Neural cell (in vitro differentiated cells): ENCODE measurements at regions not wholly inside any gene's neighbourhood (a gene's known extent, or its start where the extent isn't known, plus 50 kb on each side); places are given as distances from the start of the nearest gene placed in this dataset.

Experiments used
- H2AFZ ChIP-seq: fragments of 200-600, 300-800 bp; sonication (generic), shearing (Covaris generic); 2 replicates; pipeline ENCODE4 v1.6.0; 2014; ENCODE audit warnings: low read depth, mild to moderate bottlenecking, antibody characterized with exemption, low read length, moderate library complexity
- H3F3A ChIP-seq: fragments of 200-600 bp; shearing (Covaris generic); 2 replicates; pipeline ENCODE4 v1.6.1; 2016; ENCODE audit warnings: mild to moderate bottlenecking, moderate library complexity, mixed read lengths, antibody characterized with exemption, low read length; ENCODE audit not compliant: insufficient read depth, poor library complexity, severe bottlenecking
- H3K27ac ChIP-seq: fragments of 200-600, 300-800 bp; sonication (generic), shearing (Covaris generic); 2 replicates; pipeline ENCODE4 v1.5.1; 2014; ENCODE audit warnings: mild to moderate bottlenecking, low read length, moderate library complexity
- H3K27me3 ChIP-seq: fragments of 300-800, 200-600 bp; sonication (generic), shearing (Covaris generic); 2 replicates; pipeline ENCODE4 v1.6.0; 2014; ENCODE audit warnings: mild to moderate bottlenecking, low read depth, low read length, moderate library complexity; ENCODE audit not compliant: insufficient read depth
- H3K36me3 ChIP-seq: fragments of 300-800, 200-600 bp; sonication (generic), shearing (Covaris generic); 2 replicates; pipeline ENCODE4 v1.5.1; 2014; ENCODE audit warnings: mild to moderate bottlenecking, antibody characterized with exemption, low read length, moderate library complexity; ENCODE audit not compliant: insufficient read depth
- H3K4me2 ChIP-seq: fragments of 300-800, 200-600 bp; sonication (generic), shearing (Covaris generic); 2 replicates; pipeline ENCODE4 v1.6.0; 2014; ENCODE audit warnings: mild to moderate bottlenecking, low read length
- H3K4me3 ChIP-seq: fragments of 300-800, 200-600 bp; sonication (generic), shearing (Covaris generic); 2 replicates; pipeline ENCODE4 v1.5.1; 2014; ENCODE audit warnings: mild to moderate bottlenecking, low read length, moderate library complexity
- H3K79me2 ChIP-seq: fragments of 200-600 bp; shearing (Covaris generic); replicated peaks from 2 replicates; pipeline ENCODE4 v1.6.0; 2014; ENCODE audit warnings: mild to moderate bottlenecking, low read length, moderate library complexity; ENCODE audit not compliant: insufficient read depth
- H3K9ac ChIP-seq: fragments of 300-800, 200-600 bp; sonication (generic), shearing (Covaris generic); 2 replicates; pipeline ENCODE4 v1.6.1; 2016; ENCODE audit warnings: mild to moderate bottlenecking, low read length, mixed read lengths
- H3K9me2 ChIP-seq: fragments of 200-600 bp; shearing (Covaris generic); 2 replicates; pipeline ENCODE4 v1.6.1; 2016; ENCODE audit warnings: mild to moderate bottlenecking, low read length, mixed read lengths; ENCODE audit not compliant: insufficient read depth
- H3K9me3 ChIP-seq: fragments of 200-600, 300-800 bp; sonication (generic), shearing (Covaris generic); 2 replicates; pipeline ENCODE4 v1.6.1; 2016; ENCODE audit warnings: mild to moderate bottlenecking, mixed run types, low read length, moderate library complexity, mixed read lengths
- H4K20me1 ChIP-seq: fragments of 200-600 bp; shearing (Covaris generic); 2 replicates; pipeline ENCODE4 v1.6.1; 2016; ENCODE audit warnings: mild to moderate bottlenecking, mixed run types; ENCODE audit not compliant: insufficient read depth
- CTCF ChIP-seq: fragments of 450-650 bp; IDR thresholded peaks from 2 replicates; pipeline ENCODE4 v1.5.1; 2014; ENCODE audit warnings: antibody characterized with exemption, mild to moderate bottlenecking, moderate library complexity; ENCODE audit not compliant: poor library complexity, severe bottlenecking
- EP300 ChIP-seq: fragments of 450-650 bp; conservative IDR thresholded peaks from 2 replicates; pipeline ENCODE4 v1.6.1; 2014; ENCODE audit warnings: antibody characterized with exemption, mild to moderate bottlenecking, moderate library complexity; ENCODE audit not compliant: poor library complexity, severe bottlenecking
- EZH2 ChIP-seq: fragments of 200-600, 300-800 bp; shearing (Covaris generic), sonication (generic); IDR thresholded peaks from 2 replicates; pipeline ENCODE4 v1.6.1; 2014; ENCODE audit warnings: antibody characterized with exemption, low read length, borderline replicate concordance, mild to moderate bottlenecking; ENCODE audit not compliant: insufficient read depth, poor library complexity, severe bottlenecking
- MXI1 ChIP-seq: fragments of 450-650 bp; conservative IDR thresholded peaks from 2 replicates; pipeline ENCODE4 v1.6.1; 2014; ENCODE audit warnings: antibody characterized with exemption, mild to moderate bottlenecking; ENCODE audit not compliant: poor library complexity, severe bottlenecking
- POLR2AphosphoS5 ChIP-seq: IDR thresholded peaks from 2 replicates; pipeline ENCODE4 v1.6.1; 2012
- RAD21 ChIP-seq: fragments of 450-650 bp; conservative IDR thresholded peaks from 2 replicates; pipeline ENCODE4 v1.6.1; 2014; ENCODE audit warnings: antibody characterized with exemption, mild to moderate bottlenecking, moderate library complexity
- SMC3 ChIP-seq: fragments of 450-650 bp; conservative IDR thresholded peaks from 2 replicates; pipeline ENCODE4 v1.6.1; 2014; ENCODE audit warnings: antibody characterized with exemption, mild to moderate bottlenecking, moderate library complexity; ENCODE audit not compliant: poor library complexity
- TAF1 ChIP-seq: IDR thresholded peaks from 2 replicates; pipeline ENCODE4 v1.6.1; 2012; ENCODE audit warnings: low read depth
- TF ChIP-seq, protein P1 (sequence below): IDR thresholded peaks from 2 replicates; pipeline ENCODE4 v1.6.1; 2012; ENCODE audit warnings: borderline replicate concordance

DNA sequence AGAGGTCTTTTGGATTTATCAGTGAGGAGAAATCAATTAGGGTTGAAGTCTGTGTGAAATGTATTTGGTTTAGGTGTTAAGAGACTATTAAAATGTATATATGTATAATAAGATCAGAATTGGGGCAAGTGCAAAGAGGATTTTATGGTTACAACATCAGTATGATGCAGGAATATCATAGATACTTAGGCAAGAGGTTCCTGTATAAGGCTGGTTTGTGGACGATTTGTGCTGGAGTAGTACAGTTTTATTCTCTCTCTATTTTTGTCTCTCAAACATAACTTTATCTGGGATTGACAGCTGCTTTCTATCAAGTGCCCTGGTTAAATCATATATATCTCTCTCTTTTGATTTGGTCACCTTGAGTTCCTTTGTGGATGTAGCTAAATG lies 142.5 kb downstream of the CTH start:
- Histone ChIP-seq H3K79me2 (no peaks in the 10 kb centered on the region), H2AFZ (no peak overlapping the region), H3K27me3 (no peaks in the 10 kb centered on the region), H3K9ac (no peak overlapping the region), H3F3A (no peaks in the 10 kb centered on the region), H4K20me1 (no peaks in the 10 kb centered on the region), H3K4me2 (no peak overlapping the region), H3K36me3 (no peaks in the 10 kb centered on the region), H3K4me3 (no peak overlapping the region), H3K27ac (no peak overlapping the region), H3K9me3 (peaks cover 2% of the 10 kb centered on the region), H3K9me2 (no peaks in the 10 kb centered on the region)
- no peak for TF ChIP-seq POLR2AphosphoS5
- no peak for TF ChIP-seq CTCF
- no peak for TF ChIP-seq EP300
- TF ChIP-seq TAF1 = no peak
- TF ChIP-seq EZH2 = no peak
- no peak for TF ChIP-seq SMC3
- TF ChIP-seq, protein P1, sequence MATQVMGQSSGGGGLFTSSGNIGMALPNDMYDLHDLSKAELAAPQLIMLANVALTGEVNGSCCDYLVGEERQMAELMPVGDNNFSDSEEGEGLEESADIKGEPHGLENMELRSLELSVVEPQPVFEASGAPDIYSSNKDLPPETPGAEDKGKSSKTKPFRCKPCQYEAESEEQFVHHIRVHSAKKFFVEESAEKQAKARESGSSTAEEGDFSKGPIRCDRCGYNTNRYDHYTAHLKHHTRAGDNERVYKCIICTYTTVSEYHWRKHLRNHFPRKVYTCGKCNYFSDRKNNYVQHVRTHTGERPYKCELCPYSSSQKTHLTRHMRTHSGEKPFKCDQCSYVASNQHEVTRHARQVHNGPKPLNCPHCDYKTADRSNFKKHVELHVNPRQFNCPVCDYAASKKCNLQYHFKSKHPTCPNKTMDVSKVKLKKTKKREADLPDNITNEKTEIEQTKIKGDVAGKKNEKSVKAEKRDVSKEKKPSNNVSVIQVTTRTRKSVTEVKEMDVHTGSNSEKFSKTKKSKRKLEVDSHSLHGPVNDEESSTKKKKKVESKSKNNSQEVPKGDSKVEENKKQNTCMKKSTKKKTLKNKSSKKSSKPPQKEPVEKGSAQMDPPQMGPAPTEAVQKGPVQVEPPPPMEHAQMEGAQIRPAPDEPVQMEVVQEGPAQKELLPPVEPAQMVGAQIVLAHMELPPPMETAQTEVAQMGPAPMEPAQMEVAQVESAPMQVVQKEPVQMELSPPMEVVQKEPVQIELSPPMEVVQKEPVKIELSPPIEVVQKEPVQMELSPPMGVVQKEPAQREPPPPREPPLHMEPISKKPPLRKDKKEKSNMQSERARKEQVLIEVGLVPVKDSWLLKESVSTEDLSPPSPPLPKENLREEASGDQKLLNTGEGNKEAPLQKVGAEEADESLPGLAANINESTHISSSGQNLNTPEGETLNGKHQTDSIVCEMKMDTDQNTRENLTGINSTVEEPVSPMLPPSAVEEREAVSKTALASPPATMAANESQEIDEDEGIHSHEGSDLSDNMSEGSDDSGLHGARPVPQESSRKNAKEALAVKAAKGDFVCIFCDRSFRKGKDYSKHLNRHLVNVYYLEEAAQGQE = no peak
- no peak for TF ChIP-seq RAD21
- TF ChIP-seq MXI1 = no peak

DNA sequence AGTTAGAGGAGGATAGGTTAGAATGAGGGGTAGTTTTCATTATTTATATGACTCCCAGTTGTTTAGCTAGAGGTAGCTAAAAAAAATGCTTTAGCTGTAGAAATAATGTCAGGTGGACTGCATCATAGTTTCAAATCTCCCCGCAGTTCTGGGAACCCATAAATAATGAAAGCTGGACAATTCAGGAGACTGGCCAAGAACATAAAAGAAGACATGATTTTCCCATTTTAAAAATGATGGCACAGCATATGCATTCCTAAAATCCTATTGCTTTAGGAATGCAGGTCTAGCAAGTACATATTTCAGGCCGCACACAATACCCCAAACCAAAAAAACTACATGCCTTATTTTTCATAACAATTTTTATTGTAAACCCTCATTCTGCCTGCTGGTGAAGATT lies 143.3 kb downstream of the CTH start:
- H3K27me3 ChIP-seq = no peaks in the 10 kb centered on the region
- H3K9ac ChIP-seq = no peak overlapping the region
- no peak overlapping the region for H3K4me2 ChIP-seq
- no peaks in the 10 kb centered on the region for H4K20me1 ChIP-seq
- no peak overlapping the region for H3K27ac ChIP-seq
- no peaks in the 10 kb centered on the region for H3K9me2 ChIP-seq
- no peaks in the 10 kb centered on the region for H3K79me2 ChIP-seq
- H3F3A ChIP-seq = no peaks in the 10 kb centered on the region
- no peak overlapping the region for H2AFZ ChIP-seq
- TF ChIP-seq RAD21 (no peak), POLR2AphosphoS5 (no peak), CTCF (no peak), EZH2 (no peak), EP300 (no peak), SMC3 (no peak), TAF1 (no peak), MXI1 (no peak)
- TF ChIP-seq, protein P1 = no peak
- no peak overlapping the region for H3K4me3 ChIP-seq
- peaks cover 2% of the 10 kb centered on the region for H3K9me3 ChIP-seq
- H3K36me3 ChIP-seq = no peaks in the 10 kb centered on the region
